HS-27A (cell line): ENCODE measurements at regions not wholly inside any gene's neighbourhood (a gene's known extent, or its start where the extent isn't known, plus 50 kb on each side); places are given as distances from the start of the nearest gene placed in this dataset.
"Not testable (repeated sequence)": the region's sequence is repeated elsewhere in the genome, so short reads cannot be mapped to it uniquely, and the experiment has no call there.

Experiments
- DNase-seq: peaks from one replicate; pipeline ENCODE4 v3.0.0-alpha.2; 2012; ENCODE audit warnings: low read depth, missing footprints

GRCh38 chr12:9411616-9412268, 196.0 kb downstream of the KLRB1 start:
- DNase-seq, result not testable (repeated sequence)

DNA sequence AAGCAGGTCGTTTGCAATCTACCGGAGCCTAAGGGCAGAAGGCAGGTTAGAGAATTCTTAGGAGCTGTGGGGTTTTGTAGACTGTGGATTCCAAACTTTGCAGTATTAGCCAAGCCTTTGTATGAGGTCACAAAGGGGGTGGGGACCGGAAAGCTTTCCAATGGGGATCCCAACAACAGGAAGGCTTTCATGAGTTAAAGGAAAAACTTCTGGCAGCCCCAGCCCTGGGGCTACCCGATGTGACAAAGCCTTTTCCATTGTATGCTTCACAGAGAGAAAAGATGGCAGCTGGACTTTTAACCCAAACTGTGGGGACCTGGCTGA, 199.2 kb upstream of the PZP start:
- DNase-seq, result not testable (repeated sequence)

- DNase-seq, result no peak
Observed at GRCh38 chr12:9406564-9407424, 198.6 kb upstream of the PZP start.

DNA sequence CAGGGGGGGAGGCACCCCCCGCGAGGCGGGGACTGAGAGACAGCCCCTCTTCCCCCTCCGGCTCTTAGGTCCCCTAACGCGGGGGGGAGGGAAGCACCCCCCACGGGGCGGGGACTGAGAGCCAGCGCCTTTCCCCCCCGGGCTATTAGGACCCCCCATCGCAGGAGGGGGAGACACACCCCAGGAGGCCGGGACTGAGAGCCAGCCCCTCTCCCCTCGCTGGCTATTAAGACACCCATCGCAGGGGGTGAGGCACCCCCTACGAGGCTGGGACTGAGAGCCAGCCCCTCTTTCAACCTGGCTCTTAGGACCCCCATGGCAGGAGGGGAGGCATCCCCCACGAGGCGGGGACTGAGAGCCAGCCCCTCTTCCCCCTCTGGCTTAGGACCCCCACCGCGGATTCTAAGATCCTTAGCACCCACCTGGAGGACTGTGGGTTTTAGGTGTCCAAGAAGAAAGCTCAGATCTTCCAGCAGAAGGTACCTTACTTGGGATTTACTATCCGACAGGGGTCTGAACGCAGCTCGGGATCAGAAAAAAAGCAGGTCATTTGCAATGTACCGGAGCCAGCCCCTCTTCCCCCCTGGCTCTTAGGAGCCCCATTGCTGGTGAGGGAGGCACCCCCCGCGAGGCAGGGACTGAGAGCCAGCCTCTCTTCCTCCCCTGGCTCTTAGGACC, 197.8 kb upstream of the PZP start:
- no peak for DNase-seq

- DNase-seq, result no peak
Observed at GRCh38 chr12:9404469-9405260, 196.5 kb upstream of the PZP start.

- DNase-seq, result no peak
Observed at GRCh38 chr12:9404031-9404430, 195.8 kb upstream of the PZP start.

DNA sequence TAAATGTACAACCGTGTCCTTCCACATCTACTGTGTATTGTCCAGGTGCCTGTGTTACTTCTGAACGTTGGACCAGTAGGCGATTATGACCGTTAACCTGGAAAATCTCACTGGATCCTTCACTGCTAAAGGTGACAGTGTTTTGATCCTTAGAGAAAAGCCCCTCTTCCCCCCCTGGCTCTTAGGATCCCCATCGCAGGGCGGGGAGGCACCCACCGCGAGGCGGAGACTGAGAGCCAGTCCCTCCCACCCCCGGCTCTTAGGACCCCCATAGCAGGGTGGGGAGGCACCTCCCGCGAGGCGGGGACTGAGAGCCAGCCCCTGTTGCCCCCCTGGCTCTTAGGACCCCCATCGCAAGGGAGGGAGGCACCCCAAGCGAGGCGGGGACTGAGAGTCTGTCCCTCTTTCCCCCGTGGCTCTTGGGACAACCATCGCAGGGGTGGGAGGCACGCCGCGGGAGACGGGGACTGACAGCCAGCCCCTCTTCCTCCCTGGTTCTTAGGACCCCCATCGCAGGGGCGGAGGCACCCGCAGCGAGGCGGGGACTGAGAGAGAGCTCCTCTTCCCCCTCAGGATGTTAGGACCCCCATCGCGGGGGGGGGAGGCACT, 194.3 kb upstream of the PZP start:
- DNase-seq, result not testable (repeated sequence)

GRCh38 chr12:9396367-9396766, 188.2 kb upstream of the PZP start:
- not testable (repeated sequence) for DNase-seq

GRCh38 chr12:9395220-9395619, 187.0 kb upstream of the PZP start:
- not testable (repeated sequence) for DNase-seq

GRCh38 chr12:9392842-9393241, 184.6 kb upstream of the PZP start:
- no peak for DNase-seq

DNA sequence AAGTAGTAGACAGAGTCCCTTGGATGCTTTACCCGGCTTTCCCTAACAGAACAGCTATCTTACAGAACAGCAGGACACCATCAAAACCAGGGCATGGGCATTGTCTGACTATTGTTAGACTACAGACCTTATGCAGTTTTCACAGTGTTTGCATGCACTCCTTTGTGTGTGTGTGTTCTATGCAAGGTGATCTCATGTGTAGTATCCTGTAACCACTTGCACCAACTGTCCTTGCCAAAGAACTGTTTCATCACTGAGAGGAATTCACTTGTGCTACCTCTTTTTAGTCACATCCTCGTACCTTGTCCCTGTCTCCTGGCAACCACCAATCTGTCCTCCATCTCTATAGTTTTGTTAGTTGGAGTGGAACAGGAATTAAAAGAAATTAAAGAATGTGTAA, 183.6 kb upstream of the PZP start:
- no peak for DNase-seq

GRCh38 chr12:9390761-9391160, 182.6 kb upstream of the PZP start:
- DNase-seq, result no peak

DNA sequence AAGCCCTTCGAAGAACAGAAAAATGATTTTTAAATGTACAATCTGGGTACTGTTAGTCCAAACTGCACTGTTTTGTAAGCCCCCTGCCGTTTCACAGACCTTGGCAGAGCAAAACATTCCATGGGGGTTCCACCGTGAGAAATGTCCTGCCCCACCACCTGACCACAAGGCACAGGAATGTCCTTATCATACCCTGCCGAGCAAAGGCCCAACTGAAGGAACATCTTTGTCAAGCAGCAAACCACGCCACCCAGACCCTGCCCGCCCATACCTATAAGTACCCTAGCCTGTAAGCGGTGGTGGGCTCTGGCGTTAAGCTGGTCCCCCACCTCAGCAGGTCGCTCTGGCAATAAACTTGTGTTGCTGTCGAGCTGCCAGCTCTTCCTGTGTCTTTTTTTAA, 181.6 kb upstream of the PZP start:
- no peak for DNase-seq

DNA sequence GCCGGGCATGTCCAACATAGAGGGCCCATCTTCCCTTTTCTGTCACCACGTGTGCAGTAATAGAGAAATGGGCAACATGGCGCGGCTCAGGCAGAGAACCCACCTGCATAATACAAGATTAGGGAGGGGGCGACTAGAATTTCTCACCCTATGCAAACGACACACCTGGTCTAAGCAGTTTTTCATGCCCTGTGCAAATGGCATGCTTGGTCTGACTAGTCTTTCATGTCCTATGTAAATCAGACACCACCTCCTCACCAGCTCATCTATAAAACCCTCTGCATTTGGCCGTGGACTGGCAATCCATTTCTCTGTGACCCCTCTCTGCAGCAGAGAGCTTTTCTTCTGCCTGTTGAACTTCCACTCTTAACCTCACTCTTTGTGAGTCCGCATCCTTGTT, 180.2 kb upstream of the PZP start:
- no peak for DNase-seq

GRCh38 chr12:9387450-9387849, 179.3 kb upstream of the PZP start:
- DNase-seq, result no peak

DNA sequence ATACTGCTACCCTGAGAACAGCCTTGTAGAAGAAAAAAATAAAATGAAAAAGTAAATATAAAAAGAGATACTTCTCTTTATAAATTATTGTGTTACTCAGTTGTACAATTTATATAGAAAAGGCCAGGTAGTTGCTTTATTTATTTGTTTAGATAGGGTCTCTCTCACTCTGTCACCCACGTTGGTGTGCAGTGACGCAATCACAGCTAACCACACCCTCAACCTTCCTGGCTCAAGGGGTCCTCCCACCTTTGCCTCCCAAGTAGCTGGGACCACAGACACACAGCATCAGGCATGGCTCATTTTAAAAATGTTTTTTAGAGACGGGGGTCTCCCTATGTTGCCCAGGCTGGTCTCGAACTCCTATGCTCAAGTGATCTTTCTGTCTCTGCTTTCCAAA, 175.4 kb upstream of the PZP start:
- no peak for DNase-seq

DNA sequence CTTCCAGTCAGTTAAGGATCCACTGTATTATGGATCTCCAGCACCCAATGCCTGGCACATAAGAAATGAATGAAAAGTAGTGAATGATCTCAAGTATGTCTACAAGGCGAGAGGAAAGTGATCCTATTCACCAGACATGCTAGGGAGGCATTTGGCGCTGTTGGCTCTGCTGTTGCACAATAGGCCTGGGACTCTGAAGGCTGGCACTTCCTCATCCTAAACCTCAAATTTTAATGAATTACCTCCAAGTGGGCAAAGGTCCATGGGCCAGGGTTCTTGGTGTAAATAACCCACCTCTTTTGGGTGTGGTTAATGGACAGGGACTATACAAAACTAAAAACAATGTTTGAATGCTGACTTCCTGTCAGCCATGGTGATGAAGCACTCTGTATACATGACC, 173.4 kb upstream of the PZP start:
- DNase-seq, result no peak

DNA sequence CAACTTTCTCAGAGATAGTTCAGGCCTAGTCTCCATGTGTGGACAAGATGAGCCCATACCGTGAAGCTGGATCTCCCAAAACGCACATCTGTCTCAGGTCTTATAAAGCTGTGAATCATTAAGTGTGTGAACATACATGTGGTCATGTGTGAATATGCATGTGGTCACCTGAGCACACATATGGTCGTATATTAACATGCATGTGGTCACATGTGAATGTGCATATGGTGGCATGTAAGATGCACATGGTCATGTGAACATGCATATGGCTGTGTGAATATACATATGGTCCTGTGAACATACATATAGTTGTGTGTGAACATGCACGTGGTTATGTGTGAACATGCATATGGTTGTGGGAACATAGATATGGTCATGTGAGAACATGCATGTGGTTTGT, 172.5 kb upstream of the PZP start:
- no peak for DNase-seq

DNA sequence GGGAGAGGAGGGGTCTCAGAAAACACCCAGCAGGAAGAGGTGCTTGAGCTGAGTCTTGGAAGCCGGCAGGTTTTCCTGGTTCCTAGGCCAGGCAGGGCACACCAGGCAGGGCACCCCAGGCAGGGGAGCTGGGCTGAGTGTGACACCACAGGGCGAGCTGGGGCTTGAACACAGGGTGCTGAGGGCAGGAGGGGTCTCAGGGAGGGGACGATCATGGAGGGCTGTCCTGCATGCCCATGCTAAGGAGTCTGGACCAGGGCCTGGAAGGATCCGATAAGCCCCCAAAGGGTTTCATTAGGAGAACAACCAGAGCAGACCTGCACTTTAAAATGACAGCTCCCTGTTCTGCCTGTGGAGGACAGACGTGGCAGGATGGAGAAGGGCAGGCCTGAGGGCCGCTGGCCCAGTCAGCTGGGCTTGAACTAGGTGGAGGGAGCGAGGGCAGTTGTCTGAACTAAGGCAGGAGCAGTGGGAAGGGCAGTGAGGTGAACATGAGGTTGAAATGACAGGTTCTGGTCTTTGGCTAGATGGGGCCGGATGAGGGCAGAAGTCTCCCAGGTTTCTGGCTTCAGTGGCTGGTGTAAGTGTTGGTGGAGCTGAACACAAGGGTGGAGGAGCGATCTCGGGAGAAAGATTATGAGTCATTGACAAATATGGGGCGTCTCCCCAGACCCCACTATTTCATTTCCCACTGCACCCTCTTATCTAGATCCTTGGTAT, 171.0 kb upstream of the PZP start:
- DNase-seq, result no peak

DNA sequence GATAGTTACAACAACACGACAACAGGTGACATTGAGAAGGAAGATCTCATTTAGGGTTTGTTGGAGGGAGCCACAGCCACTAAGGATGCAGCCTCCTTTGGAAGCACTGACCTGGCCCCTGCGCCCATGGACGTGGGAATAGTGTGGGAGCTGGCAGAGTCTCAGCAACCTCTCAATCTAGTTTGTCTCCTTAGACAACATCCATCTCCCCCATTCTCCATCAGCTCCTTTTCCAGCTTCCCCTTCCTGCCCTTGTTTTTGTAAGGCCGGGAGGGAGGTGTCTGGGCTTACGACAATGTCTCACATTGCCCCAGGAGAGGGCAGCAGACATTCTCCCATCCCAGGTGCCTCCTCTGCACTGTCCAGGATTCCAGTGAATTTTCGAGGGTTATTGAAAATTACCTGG, 170.2 kb upstream of the PZP start:
- DNase-seq, result no peak

DNA sequence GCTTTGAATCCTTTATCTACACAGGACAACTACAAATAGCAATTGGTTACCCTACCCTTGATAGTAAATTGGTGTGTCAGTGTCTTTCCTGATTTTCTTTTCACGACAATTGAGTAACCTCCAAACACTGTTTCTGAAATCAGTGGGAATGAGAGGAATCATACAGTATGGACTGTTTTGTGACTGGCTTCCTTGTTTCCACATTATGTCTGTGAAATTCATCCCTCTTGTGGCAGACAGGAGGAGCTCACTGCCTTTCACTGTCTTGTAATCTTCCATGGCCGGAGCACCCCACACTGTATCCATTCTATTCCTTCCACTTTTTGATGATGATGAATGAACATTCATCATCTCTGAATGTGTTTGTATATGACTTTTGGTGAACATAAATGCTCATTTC, 164.0 kb upstream of the PZP start:
- no peak for DNase-seq
